Kidney epithelial cell (primary cell): ENCODE measurements at regions not wholly inside any gene's neighbourhood (a gene's known extent, or its start where the extent isn't known, plus 50 kb on each side); places are given as distances from the start of the nearest gene placed in this dataset.

Source experiments
- DNase-seq: peaks from one replicate; pipeline ENCODE4 v3.0.0-alpha.2; 2010; ENCODE audit warnings: low read depth
- H3K27me3 ChIP-seq: 2 replicates; pipeline ENCODE4 v1.6.0; 2011; ENCODE audit warnings: low read length; ENCODE audit not compliant: control insufficient read depth, insufficient read depth
- H3K36me3 ChIP-seq: 2 replicates; pipeline ENCODE4 v1.5.1; 2011; ENCODE audit warnings: low read length; ENCODE audit not compliant: control insufficient read depth, insufficient read depth
- H3K4me3 ChIP-seq: 2 replicates; pipeline ENCODE4 v1.5.1; 2011; ENCODE audit warnings: low read depth, mild to moderate bottlenecking, control low read depth, low read length
- CTCF ChIP-seq: IDR thresholded peaks from 2 replicates; pipeline ENCODE4 v1.5.1; 2011; ENCODE audit warnings: mild to moderate bottlenecking, moderate library complexity, low read length, control low read depth, inconsistent platforms; ENCODE audit not compliant: insufficient read depth, poor library complexity, severe bottlenecking

- no peak for TF ChIP-seq CTCF
- Histone ChIP-seq H3K4me3 (no peak overlapping the region), H3K36me3 (no peaks in the 10 kb centered on the region), H3K27me3 (no peaks in the 10 kb centered on the region)
- DNase-seq = no peak
These were observed 403.1 kb upstream of the ID4 start for GRCh38 chr6:19434065-19434464.

GRCh38 chr6:19435755-19436154, 401.4 kb upstream of the ID4 start:
- no peaks in the 10 kb centered on the region for H3K36me3 ChIP-seq
- H3K4me3 ChIP-seq = no peak overlapping the region
- TF ChIP-seq CTCF = no peak
- DNase-seq = no peak
- H3K27me3 ChIP-seq = no peaks in the 10 kb centered on the region

- Histone ChIP-seq H3K27me3 (no peaks in the 10 kb centered on the region), H3K36me3 (no peaks in the 10 kb centered on the region), H3K4me3 (no peak overlapping the region)
- no peak for DNase-seq
- TF ChIP-seq CTCF = no peak
These were observed 398.4 kb upstream of the ID4 start for GRCh38 chr6:19438566-19439353.

GRCh38 chr6:19440531-19440930, 396.6 kb upstream of the ID4 start:
- no peak for TF ChIP-seq CTCF
- DNase-seq = no peak

GRCh38 chr6:19443411-19443810, 393.8 kb upstream of the ID4 start:
- no peak for TF ChIP-seq CTCF

More at GRCh38 chr6:19440531-19440930, 396.6 kb upstream of the ID4 start:
- Histone ChIP-seq H3K36me3 (no peaks in the 10 kb centered on the region), H3K27me3 (no peaks in the 10 kb centered on the region), H3K4me3 (no peak overlapping the region)

GRCh38 chr6:19444041-19444440, 393.1 kb upstream of the ID4 start:
- H3K27me3 ChIP-seq = no peaks in the 10 kb centered on the region
- TF ChIP-seq CTCF = no peak
- no peaks in the 10 kb centered on the region for H3K36me3 ChIP-seq
- H3K4me3 ChIP-seq = no peak overlapping the region
- DNase-seq = no peak

More at GRCh38 chr6:19443411-19443810, 393.8 kb upstream of the ID4 start:
- H3K27me3 ChIP-seq = no peaks in the 10 kb centered on the region
- H3K36me3 ChIP-seq = no peaks in the 10 kb centered on the region
- DNase-seq = no peak
- H3K4me3 ChIP-seq = no peak overlapping the region
